GM18951 (cell line): ENCODE measurements at regions not wholly inside any gene's neighbourhood (a gene's known extent, or its start where the extent isn't known, plus 50 kb on each side); places are given as distances from the start of the nearest gene placed in this dataset.

Experiments used
- POLR2A ChIP-seq: IDR thresholded peaks from 4 replicates; pipeline ENCODE4 v1.6.1; 2011; ENCODE audit warnings: mild to moderate bottlenecking; ENCODE audit not compliant: insufficient read length, insufficient read depth; ENCODE audit errors: extremely low read depth
- in situ Hi-C: fragments of 300-500 bp; cut with MboI; formaldehyde crosslinking; loops from one replicate; pipeline ENCODE4 v1.12.0; 2022; ENCODE audit warnings: low sequenced_read_pairs, mixed read lengths, inconsistent platforms; ENCODE audit not compliant: unreplicated experiment

GRCh38 chr12:13375583-13376345 is 179.2 kb downstream of the EMP1 start:
- in situ Hi-C loops = no loop called here
- TF ChIP-seq POLR2A = no peak

- no peak for TF ChIP-seq POLR2A
- in situ Hi-C loops = no loop called here
Observed at GRCh38 chr12:13374793-13375192, 178.3 kb downstream of the EMP1 start.

- in situ Hi-C loops = no loop called here
- no peak for TF ChIP-seq POLR2A
Observed at GRCh38 chr12:13373803-13374202, 177.3 kb downstream of the EMP1 start.

- no peak for TF ChIP-seq POLR2A
- in situ Hi-C loops = no loop called here
Observed at GRCh38 chr12:13373131-13373530, 176.6 kb downstream of the EMP1 start.

- in situ Hi-C loops = no loop called here
- TF ChIP-seq POLR2A = no peak
Observed at GRCh38 chr12:13372386-13372785, 175.9 kb downstream of the EMP1 start.

- in situ Hi-C loops = no loop called here
- no peak for TF ChIP-seq POLR2A
Observed at GRCh38 chr12:13371797-13372196, 175.3 kb downstream of the EMP1 start.

GRCh38 chr12:13371367-13371766 is 174.8 kb downstream of the EMP1 start:
- no peak for TF ChIP-seq POLR2A
- in situ Hi-C loops = no loop called here

- no peak for TF ChIP-seq POLR2A
- in situ Hi-C loops = no loop called here
Observed at GRCh38 chr12:13369474-13370056, 173.0 kb downstream of the EMP1 start.

- in situ Hi-C loops = no loop called here
- no peak for TF ChIP-seq POLR2A
Observed at GRCh38 chr12:13368971-13369370, 172.4 kb downstream of the EMP1 start.

GRCh38 chr12:13368431-13368830 is 171.9 kb downstream of the EMP1 start:
- TF ChIP-seq POLR2A = no peak
- in situ Hi-C loops = no loop called here

GRCh38 chr12:13367973-13368372 is 171.4 kb downstream of the EMP1 start:
- in situ Hi-C loops = no loop called here
- no peak for TF ChIP-seq POLR2A

- in situ Hi-C loops = no loop called here
- TF ChIP-seq POLR2A = no peak
Observed at GRCh38 chr12:13365748-13366366, 169.3 kb downstream of the EMP1 start.

GRCh38 chr12:13362260-13362841 is 165.8 kb downstream of the EMP1 start:
- in situ Hi-C loops = no loop called here
- TF ChIP-seq POLR2A = no peak
